Suprapubic skin (tissue), 3 donors: ENCODE measurements at regions not wholly inside any gene's neighbourhood (a gene's known extent, or its start where the extent isn't known, plus 50 kb on each side); places are given as distances from the start of the nearest gene placed in this dataset.

Experiments
- EP300 ChIP-seq: sonication (generic); formaldehyde crosslinking; IDR thresholded peaks from one replicate; pipeline ENCODE4 v1.6.1; 2017; ENCODE audit warnings: antibody characterized with exemption
- POLR2A ChIP-seq, 2 donors: fragments of 450-650 bp; IDR thresholded peaks; one replicate each; pipeline ENCODE4 v1.6.1; 2017; ENCODE audit warnings: antibody characterized with exemption in 2 of 2, mild to moderate bottlenecking in 2 of 2, moderate library complexity in 2 of 2
- TF ChIP-seq, protein P1 (sequence below), 2 donors: fragments of 200-600 bp in 1 of 2; fragments of 450-650 bp in 1 of 2; sonication (generic) in 1 of 2; IDR thresholded peaks; one replicate each; pipeline ENCODE4 v1.5.1; 2016 to 2019; ENCODE audit warnings: antibody characterized with exemption in 2 of 2, mild to moderate bottlenecking in 1 of 2, moderate library complexity in 1 of 2

DNA sequence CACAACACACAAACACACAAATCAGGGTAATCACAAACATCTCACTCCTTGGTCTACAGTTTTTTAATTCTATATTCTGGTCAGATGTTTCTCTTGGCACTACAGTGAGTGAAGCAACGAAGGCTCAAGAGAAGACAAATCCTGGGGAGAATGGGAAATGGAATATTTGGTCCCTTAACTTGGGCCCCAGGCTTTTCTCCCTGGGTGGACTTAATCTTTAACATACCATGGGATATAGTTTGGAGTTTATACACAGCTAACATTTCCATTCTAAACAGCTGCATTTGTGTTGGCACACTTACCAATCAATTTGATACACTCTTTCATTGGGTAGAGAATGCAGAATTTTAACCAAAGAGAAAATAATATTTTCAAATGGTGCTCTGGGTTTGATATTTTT lies 1132.6 kb upstream of the SLC10A2 start:
- TF ChIP-seq, protein P1, sequence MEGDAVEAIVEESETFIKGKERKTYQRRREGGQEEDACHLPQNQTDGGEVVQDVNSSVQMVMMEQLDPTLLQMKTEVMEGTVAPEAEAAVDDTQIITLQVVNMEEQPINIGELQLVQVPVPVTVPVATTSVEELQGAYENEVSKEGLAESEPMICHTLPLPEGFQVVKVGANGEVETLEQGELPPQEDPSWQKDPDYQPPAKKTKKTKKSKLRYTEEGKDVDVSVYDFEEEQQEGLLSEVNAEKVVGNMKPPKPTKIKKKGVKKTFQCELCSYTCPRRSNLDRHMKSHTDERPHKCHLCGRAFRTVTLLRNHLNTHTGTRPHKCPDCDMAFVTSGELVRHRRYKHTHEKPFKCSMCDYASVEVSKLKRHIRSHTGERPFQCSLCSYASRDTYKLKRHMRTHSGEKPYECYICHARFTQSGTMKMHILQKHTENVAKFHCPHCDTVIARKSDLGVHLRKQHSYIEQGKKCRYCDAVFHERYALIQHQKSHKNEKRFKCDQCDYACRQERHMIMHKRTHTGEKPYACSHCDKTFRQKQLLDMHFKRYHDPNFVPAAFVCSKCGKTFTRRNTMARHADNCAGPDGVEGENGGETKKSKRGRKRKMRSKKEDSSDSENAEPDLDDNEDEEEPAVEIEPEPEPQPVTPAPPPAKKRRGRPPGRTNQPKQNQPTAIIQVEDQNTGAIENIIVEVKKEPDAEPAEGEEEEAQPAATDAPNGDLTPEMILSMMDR (IDR thresholded peaks at IDR 0.05): no peak
- TF ChIP-seq EP300 (no peak), POLR2A (IDR thresholded peaks at IDR 0.05) (no peak)
